ENCODE measurements at regions not wholly inside any gene's neighbourhood (a gene's known extent, or its start where the extent isn't known, plus 50 kb on each side); places are given as distances from the start of the nearest gene placed in this dataset.
A peak's percentile ranks its signal among the peaks of the same experiment; 100 is the strongest.

DNA sequence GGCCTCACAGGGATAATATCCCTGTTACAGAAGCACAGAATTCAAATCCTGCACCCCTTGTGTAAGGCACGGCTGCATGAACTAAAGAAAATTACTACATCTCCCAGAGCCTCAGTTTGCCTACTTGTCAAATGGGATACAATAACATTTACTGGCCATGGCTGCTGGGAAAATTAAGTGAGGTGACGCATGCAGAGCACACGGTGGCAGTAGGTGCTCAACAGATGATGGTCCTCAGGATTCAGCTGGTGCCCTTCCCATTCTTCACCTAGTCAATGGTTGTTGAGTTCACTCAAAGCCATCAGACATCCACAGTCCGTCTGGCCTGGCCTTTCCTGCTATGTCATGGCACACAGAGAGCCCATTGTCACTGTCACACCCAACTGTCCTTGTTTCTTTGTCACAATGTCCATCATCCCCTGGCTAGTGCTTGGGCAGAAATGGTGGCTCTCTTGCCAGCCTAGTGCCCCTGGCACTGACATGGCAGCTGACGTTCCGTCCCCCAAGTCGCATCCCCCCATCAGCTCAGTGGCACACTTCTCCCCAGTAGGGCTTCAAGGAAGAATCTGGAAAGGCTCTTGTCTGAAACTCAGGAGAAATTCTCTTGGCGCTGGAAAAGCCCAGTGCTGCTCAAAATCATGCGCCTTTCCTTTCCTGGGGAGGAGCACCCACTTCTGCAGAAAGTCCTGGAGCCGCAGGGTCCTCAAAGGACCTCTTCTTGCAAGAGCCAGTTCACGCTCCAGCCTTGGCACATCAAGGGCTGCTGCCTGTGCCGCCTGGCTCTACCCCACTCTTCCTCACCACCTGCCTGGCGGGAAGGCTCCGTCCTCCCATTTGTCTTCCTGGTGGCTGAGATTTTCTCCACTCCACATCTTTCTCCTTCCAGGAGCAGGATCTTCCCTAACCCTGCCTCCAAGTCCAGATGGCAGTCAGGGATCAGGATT, 55.9 kb upstream of the SLC66A3 start:
- no peaks in the 10 kb centered on the region for H3K36me3 ChIP-seq (ENCODE audit: control insufficient read depth, insufficient read depth, low read length)
- no peak overlapping the region for H2BK15ac ChIP-seq (ENCODE audit: low read depth, low read length)
- no peak overlapping the region for H2AFZ ChIP-seq (replicated peaks; ENCODE audit: low read length, poor library complexity)
- CTCF ChIA-PET, result no interaction called here
- H3K4ac ChIP-seq (ENCODE audit: low read depth, low read length), result no peak overlapping the region; the same call in 1 of the 2 replicates
- peaks cover 5% of the 10 kb centered on the region; the same call in 1 of the 2 replicates for H3K27me3 ChIP-seq (ENCODE audit: control insufficient read depth, insufficient read depth, low read length)
- no peak for ATAC-seq (ENCODE audit: low read depth)
- peaks cover 13% of the 10 kb centered on the region for H3K9me1 ChIP-seq (ENCODE audit: insufficient read depth, low read length)
- H2AK9ac ChIP-seq (replicated peaks; ENCODE audit: low read depth, low read length, poor library complexity), result no peak overlapping the region
- WGBS, 2 experiments (ENCODE audit: extremely low coverage in 2 of 2, insufficient read length in 1 of 2), result 94% methylated on average over 2 of the region's 14 CpGs; no CpG with 5 or more reads in 1 of the 2 experiments
- no peak for DNase-seq
- peak overlapping the region; percentile 64; the same call in 1 of the 2 replicates for H2AK5ac ChIP-seq (ENCODE audit: low read depth, low read length)
- H3K4me1 ChIP-seq (ENCODE audit: control insufficient read depth, insufficient read depth, low read length), result peaks cover 5% of the 10 kb centered on the region
- no peak overlapping the region for H3K27ac ChIP-seq (ENCODE audit: insufficient read depth, low read length)
- POLR2A ChIA-PET (ENCODE audit: unreplicated experiment), result no interaction called here
- 0 out of 2 replicates have a peak overlapping the region, but pooled peaks have one; percentile 46 for H2BK20ac ChIP-seq (ENCODE audit: low read depth, low read length)
- no peak overlapping the region for H3K56ac ChIP-seq (ENCODE audit: extremely low read depth, insufficient read depth, low read length)
- no peak overlapping the region for H3K23ac ChIP-seq (ENCODE audit: low read depth, low read length)
- H3K4me3 ChIP-seq (ENCODE audit: insufficient read depth, low read depth, low read length), result no peak overlapping the region
- no peaks in the 10 kb centered on the region for H3K9me3 ChIP-seq (ENCODE audit: control insufficient read depth, insufficient read depth, low read length)
- in situ Hi-C loops (cut with MboI; ENCODE audit: low sequenced_read_pairs) (no loop called here), intact Hi-C loops (cut with micrococcal nuclease) (no loop called here), dilution Hi-C loops (cut with HindIII; ENCODE audit: low sequenced_read_pairs, unreplicated experiment) (no loop called here)
- no peak overlapping the region for H4K91ac ChIP-seq (ENCODE audit: insufficient read depth, low read depth, low read length)
- TF ChIP-seq NFE2L2 (IDR thresholded peaks at IDR 0.05; ENCODE audit: low read depth, low read length) (no peak), USF2 (IDR thresholded peaks at IDR 0.05; ENCODE audit: low read depth, low read length) (no peak), MAFK (IDR thresholded peaks at IDR 0.05; ENCODE audit: low read depth, low read length) (no peak), ELK1 (IDR thresholded peaks at IDR 0.05; ENCODE audit: borderline replicate concordance, low read depth, low read length) (no peak), FOS (IDR thresholded peaks at IDR 0.05; ENCODE audit: low read depth, low read length) (no peak), CHD1 (IDR thresholded peaks at IDR 0.05; ENCODE audit: low read depth, low read length) (no peak), MXI1 (IDR thresholded peaks at IDR 0.05; ENCODE audit: borderline replicate concordance, low read depth, low read length) (no peak), POLR2A (IDR thresholded peaks at IDR 0.05; ENCODE audit: low read depth, low read length) (no peak), CEBPB (IDR thresholded peaks at IDR 0.05; ENCODE audit: low read depth, low read length) (no peak), SMC3 (IDR thresholded peaks at IDR 0.05; ENCODE audit: low read depth, low read length) (no peak), RFX5 (IDR thresholded peaks at IDR 0.05; ENCODE audit: low read depth, low read length) (no peak)
- TF ChIP-seq, protein P1, sequence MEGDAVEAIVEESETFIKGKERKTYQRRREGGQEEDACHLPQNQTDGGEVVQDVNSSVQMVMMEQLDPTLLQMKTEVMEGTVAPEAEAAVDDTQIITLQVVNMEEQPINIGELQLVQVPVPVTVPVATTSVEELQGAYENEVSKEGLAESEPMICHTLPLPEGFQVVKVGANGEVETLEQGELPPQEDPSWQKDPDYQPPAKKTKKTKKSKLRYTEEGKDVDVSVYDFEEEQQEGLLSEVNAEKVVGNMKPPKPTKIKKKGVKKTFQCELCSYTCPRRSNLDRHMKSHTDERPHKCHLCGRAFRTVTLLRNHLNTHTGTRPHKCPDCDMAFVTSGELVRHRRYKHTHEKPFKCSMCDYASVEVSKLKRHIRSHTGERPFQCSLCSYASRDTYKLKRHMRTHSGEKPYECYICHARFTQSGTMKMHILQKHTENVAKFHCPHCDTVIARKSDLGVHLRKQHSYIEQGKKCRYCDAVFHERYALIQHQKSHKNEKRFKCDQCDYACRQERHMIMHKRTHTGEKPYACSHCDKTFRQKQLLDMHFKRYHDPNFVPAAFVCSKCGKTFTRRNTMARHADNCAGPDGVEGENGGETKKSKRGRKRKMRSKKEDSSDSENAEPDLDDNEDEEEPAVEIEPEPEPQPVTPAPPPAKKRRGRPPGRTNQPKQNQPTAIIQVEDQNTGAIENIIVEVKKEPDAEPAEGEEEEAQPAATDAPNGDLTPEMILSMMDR (conservative IDR thresholded peaks at IDR 0.05; ENCODE audit: low read depth, low read length), result no peak
- H2BK5ac ChIP-seq (ENCODE audit: low read depth, low read length, poor library complexity, severe bottlenecking), result no peak overlapping the region
- no peak overlapping the region for H3K14ac ChIP-seq (replicated peaks; ENCODE audit: low read depth, low read length)
- no peak overlapping the region for H4K8ac ChIP-seq (ENCODE audit: low read depth in 2 of 2, low read length in 2 of 2)
- no peak overlapping the region; the same call in 1 of the 2 replicates for H2BK120ac ChIP-seq (ENCODE audit: low read depth, low read length)
- BruUV-seq (replicated peaks), result no TSS peak
- no peak overlapping the region for H4K5ac ChIP-seq (ENCODE audit: low read depth, low read length)
- H3K18ac ChIP-seq (ENCODE audit: low read depth, low read length), result no peak overlapping the region
- no peaks in the 10 kb centered on the region for H4K20me1 ChIP-seq (ENCODE audit: insufficient read depth, low read length)
- no peaks in the 10 kb centered on the region for H3K79me1 ChIP-seq (ENCODE audit: low read depth in 1 of 2, low read length in 2 of 2)
- no peak overlapping the region for H3K4me2 ChIP-seq (ENCODE audit: low read depth, low read length)
- no peak overlapping the region for H3K9ac ChIP-seq (ENCODE audit: low read depth, low read length)
